Stimulated activated CD8-positive, alpha-beta memory T cell treated with anti-CD3 and anti-CD28 coated beads, Interleukin-4, amount 100 ng/mL, for 24 hours (primary cell): ENCODE measurements at regions not wholly inside any gene's neighbourhood (a gene's known extent, or its start where the extent isn't known, plus 50 kb on each side); places are given as distances from the start of the nearest gene placed in this dataset.
"Not testable (repeated sequence)": the region's sequence is repeated elsewhere in the genome, so short reads cannot be mapped to it uniquely, and the experiment has no call there.

Source experiments
- DNase-seq: peaks from one replicate; pipeline ENCODE4 v3.0.0-alpha.2; 2020; ENCODE audit warnings: low read depth

- DNase-seq, result no peak
Measured at GRCh38 chr5:96201503-96201902, 231.5 kb downstream of the PCSK1 start.

GRCh38 chr5:96200641-96201040 lies 232.4 kb downstream of the PCSK1 start:
- no peak for DNase-seq

DNA sequence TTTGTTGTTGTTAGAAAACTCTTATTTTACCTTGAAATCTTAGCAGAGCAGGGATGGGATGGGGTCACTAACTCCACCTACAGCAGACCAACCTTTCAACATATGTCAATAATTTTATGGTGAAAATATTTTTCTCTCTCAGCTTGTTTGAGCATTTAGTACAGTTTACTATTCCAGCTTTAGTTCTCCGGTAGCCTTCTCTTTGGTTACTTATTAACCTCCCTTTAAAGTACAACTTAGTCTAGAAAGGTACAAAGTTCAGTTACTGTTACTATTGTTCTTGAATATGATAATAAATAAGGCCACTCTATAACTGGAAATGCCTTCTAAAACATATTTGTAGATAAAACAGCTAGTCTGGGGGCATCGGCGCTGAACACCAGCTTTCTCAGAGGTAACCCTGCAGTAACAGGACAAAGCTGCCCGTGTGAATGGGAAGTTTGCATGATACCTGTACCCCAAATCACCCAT lies 233.3 kb downstream of the PCSK1 start:
- no peak for DNase-seq

DNA sequence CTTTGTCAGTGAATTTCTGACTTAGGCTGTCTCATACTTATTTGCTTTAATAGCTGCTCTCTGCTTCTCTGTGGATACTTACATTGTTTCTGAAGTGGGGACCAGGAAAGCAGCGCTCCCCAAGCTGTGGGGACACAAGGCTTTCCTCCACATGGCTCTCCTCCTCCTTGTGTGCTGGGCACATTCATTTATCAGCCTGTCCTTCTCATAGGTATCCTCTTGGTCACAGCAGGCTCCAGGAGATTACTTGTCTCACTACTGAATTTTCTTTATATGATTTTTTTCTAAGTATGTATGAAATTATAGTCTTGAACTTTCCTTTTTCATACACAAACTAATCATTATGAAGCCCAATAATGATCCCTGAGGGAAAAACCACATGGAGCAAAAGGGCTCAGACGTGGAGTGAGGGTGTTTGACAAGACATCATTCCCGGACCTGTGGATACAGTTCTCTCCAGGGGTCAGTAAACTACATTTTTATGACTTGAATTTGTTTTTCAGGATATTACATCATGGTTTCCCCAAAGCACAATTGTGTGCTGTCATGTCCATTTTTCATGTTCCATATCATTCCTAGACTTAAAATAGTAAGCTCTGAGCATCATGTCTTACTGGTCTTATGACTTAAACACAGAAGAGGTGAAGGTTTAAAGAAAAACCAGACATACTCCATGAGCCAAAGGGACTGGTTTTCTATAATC lies 234.5 kb downstream of the PCSK1 start:
- no peak for DNase-seq

DNA sequence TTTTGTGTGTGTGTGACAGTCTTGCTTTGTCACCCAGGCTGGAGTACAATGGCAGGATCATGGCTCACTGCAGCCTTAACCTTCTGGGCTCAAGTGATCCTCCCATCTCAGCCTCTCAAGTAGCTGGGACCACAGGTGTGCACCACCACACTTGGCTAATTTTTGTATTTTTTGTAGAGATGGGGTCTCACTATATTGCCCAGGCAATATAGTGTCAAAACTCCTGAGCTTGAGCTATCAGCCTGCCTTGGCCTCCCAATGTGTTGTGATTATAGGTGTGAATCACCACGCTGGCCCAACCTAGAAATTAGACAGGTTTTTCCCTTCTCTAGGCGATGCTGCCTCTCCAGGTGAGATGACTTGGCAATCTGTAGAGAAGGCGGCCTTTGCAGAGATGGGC lies 235.3 kb downstream of the PCSK1 start:
- not testable (repeated sequence) for DNase-seq

DNA sequence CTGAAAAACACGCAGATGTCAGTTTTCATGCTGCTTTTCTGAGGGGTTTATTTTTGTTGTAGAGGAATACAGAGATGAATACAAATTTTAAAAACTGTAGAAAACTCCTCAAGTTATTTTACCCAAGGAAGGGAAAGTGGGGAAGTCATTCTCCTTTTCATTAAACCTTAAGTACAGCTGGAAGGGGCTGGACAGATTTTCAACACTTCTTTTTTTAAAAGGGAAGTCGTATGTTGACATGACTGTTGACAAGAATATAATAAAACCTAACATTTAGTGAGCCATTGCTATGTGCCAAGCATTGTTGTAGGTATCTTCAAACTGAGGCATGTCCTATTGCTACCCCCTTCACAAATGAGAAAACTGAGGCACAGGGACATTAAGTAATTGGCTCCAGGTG lies 235.7 kb upstream of the ELL2 start:
- no peak for DNase-seq

DNA sequence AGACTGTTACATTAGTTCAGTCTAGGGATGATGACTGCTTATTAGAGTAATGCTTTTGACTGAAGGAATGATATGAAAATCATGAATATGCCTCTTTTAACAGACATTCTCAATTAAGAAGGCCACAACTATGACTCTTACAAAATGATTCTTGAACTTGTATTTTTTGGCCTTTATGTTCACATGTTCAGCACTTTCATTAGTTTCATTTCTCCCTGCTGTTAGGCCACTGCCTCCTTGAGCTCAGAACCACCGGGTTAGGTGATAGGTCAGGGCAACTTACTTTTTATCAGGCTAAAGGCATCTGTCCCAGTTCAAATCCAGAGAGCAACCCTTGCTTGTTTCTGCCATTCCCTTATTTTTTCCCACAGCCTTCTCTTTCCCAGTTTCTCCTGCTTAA lies 235.2 kb upstream of the ELL2 start:
- DNase-seq, result no peak

- no peak for DNase-seq
Measured at GRCh38 chr5:96196407-96196806, 234.8 kb upstream of the ELL2 start.

GRCh38 chr5:96195123-96195522 lies 233.5 kb upstream of the ELL2 start:
- no peak for DNase-seq

DNA sequence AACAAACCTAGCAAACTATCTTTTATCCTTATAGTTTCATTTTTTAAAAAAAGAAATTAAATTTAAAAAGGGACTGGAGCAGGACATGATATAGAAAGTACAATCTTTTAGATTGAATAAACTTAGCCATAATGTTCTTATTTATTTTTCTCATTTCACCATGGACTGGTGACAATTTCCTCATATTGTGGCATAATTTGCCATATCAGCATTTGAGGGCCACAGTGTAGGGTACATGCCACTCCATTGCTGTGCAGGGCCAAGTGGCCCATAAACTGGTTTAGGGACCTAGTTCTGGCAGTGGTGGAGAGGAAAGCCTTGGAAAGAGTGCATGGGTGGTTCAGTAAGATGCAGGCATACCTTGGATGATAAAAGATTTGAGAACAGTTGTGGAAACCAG lies 232.9 kb upstream of the ELL2 start:
- DNase-seq, result no peak

- DNase-seq, result no peak
Measured at GRCh38 chr5:96193946-96194345, 232.3 kb upstream of the ELL2 start.

DNA sequence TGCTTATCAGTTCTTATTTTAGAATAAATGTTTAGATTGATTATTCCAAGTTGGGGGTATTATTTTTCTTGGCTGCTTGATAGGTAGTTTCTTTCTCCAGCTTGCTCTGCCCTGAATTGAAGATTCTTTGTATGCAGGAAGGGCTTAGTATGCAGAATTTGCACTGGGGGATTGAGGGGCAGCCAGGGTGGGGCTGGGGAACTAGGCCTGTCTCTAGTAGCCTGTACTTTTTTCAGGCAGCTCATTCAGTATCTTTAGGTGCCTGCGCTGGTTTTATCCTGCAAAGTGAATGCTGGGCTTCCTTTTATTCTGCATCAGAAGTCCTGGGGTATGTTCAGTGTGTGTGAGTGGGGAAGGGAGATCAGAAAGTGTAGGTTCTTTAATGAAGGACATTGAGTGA lies 228.3 kb upstream of the ELL2 start:
- no peak for DNase-seq

- DNase-seq, result no peak
Measured at GRCh38 chr5:96189028-96189826, 227.6 kb upstream of the ELL2 start.

- DNase-seq, result no peak
Measured at GRCh38 chr5:96187309-96188027, 225.8 kb upstream of the ELL2 start.

DNA sequence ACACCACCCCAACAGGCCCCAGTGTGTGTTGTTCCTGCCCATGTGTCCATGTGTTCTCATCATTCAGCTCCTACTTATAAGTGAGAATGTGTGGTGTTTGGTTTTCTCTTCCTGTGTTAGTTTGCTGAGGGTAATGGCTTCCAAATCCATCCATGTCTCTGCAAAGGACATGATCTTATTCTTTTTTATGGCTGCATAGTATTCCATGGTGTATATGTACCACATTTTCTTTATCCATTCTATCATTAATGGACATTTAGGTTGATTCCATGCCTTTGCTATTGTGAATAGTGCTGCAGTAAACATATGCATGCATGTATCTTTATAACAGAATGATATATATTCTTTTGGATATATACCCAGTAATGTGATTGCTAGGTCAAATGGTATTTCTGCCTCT lies 222.9 kb upstream of the ELL2 start:
- not testable (repeated sequence) for DNase-seq

DNA sequence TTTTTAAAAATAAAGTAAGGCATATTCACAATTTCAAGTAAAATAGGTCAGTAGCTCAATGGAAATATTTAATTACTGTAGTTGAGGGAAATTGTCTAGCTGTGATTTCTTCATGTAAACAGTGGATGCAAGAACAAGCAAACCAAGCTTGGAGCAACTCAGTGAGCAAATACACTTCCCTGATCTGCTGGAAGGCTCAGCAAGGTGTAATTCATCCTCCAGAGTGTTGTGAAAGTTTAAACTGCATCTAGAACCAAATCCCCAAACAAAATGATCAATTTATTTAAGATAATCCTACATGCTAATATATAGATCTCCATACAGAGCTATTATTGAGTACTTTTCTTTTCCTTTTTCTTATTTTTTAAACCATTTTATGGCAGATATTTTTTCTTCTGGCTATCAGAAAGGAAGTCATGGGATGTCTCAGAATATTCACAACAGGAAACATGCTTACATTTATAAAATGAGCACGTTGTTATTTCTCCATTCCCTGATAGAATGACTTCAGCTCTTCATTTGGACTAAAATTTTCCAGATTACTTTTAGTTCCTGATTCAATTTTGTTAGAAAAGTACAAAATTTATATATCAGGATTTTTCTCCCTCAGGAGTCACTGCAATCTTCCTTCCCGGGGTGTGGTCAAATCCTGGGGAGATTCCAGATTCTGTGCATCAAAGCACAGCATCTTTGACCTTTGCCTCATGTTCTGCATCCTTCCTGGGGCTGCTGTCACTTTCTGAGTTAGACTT lies 219.2 kb upstream of the ELL2 start:
- DNase-seq, result no peak

GRCh38 chr5:96177303-96177869 lies 215.7 kb upstream of the ELL2 start:
- no peak for DNase-seq

GRCh38 chr5:96176022-96176421 lies 214.4 kb upstream of the ELL2 start:
- no peak for DNase-seq

DNA sequence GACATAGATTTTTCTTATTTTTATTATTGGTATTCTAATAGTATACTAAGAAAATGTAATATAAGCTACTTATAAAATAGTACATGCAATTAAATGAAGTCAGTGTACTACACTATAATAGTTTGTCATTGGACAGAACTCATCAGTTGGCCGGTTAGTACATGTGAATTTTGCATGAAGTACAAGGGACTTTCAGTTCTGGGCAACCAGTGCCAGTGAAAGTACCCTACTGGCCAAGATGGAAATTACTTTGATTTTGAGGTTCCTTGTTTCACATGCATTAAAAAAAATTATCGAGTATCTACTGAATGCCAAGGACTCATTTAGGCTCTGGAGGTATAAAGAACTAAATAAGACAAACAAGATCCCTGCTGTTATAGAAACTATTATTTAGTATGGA lies 213.4 kb upstream of the ELL2 start:
- DNase-seq, result no peak

GRCh38 chr5:96173366-96173765 lies 211.7 kb upstream of the ELL2 start:
- DNase-seq, result no peak

GRCh38 chr5:96172436-96172835 lies 210.8 kb upstream of the ELL2 start:
- DNase-seq, result no peak

GRCh38 chr5:96171973-96172372 lies 210.3 kb upstream of the ELL2 start:
- DNase-seq, result not testable (repeated sequence)
